ENCODE measurements at regions not wholly inside any gene's neighbourhood (a gene's known extent, or its start where the extent isn't known, plus 50 kb on each side); places are given as distances from the start of the nearest gene placed in this dataset.

GRCh38 chr21:23718446-23719285 is 1888.6 kb downstream of the MRPL39 start:
- no peak overlapping the region for H3K9ac ChIP-seq (ENCODE audit: low read depth, low read length)
- no peak overlapping the region for H4K5ac ChIP-seq (ENCODE audit: low read depth, low read length)
- no peaks in the 10 kb centered on the region for H4K20me1 ChIP-seq (ENCODE audit: insufficient read depth, low read length)
- H3K4me2 ChIP-seq (ENCODE audit: low read depth, low read length), result no peak overlapping the region
- in situ Hi-C loops (cut with MboI; ENCODE audit: low sequenced_read_pairs), result no loop called here
- H2AFZ ChIP-seq (replicated peaks; ENCODE audit: low read length, poor library complexity), result no peak overlapping the region
- CTCF ChIA-PET, result interaction anchor here (0.6 kb wide), 1 partner anchor 1382 kb away, joined by 3 read pairs; no protein-coding TSS in a partner anchor
- H3K4me1 ChIP-seq (ENCODE audit: control insufficient read depth, insufficient read depth, low read length), result no peaks in the 10 kb centered on the region
- no peak overlapping the region for H2BK15ac ChIP-seq (ENCODE audit: low read depth, low read length)
- H2BK120ac ChIP-seq (ENCODE audit: low read depth, low read length), result no peak overlapping the region
- no peak overlapping the region for H3K56ac ChIP-seq (ENCODE audit: extremely low read depth, insufficient read depth, low read length)
- peaks cover 6% of the 10 kb centered on the region for H3K9me3 ChIP-seq (ENCODE audit: control insufficient read depth, insufficient read depth, low read length)
- no peaks in the 10 kb centered on the region for H3K9me1 ChIP-seq (ENCODE audit: insufficient read depth, low read length)
- no peak for TF ChIP-seq NFE2L2 (IDR thresholded peaks at IDR 0.05; ENCODE audit: low read depth, low read length)
- TF ChIP-seq MAFK (IDR thresholded peaks at IDR 0.05; ENCODE audit: low read depth, low read length), result no peak
- TF ChIP-seq MAZ (IDR thresholded peaks at IDR 0.05; ENCODE audit: borderline replicate concordance, low read depth, low read length), result no peak
- TF ChIP-seq CTCF (conservative IDR thresholded peaks at IDR 0.05; ENCODE audit: low read depth, low read length), result no peak
- no peak for TF ChIP-seq RFX5 (IDR thresholded peaks at IDR 0.05; ENCODE audit: low read depth, low read length)
- TF ChIP-seq RCOR1 (IDR thresholded peaks at IDR 0.05; ENCODE audit: insufficient replicate concordance, low read length), result no peak
- TF ChIP-seq FOS (IDR thresholded peaks at IDR 0.05; ENCODE audit: low read depth, low read length), result no peak
- TF ChIP-seq CHD1 (IDR thresholded peaks at IDR 0.05; ENCODE audit: low read depth, low read length), result no peak
- TF ChIP-seq MXI1 (IDR thresholded peaks at IDR 0.05; ENCODE audit: borderline replicate concordance, low read depth, low read length), result no peak
- TF ChIP-seq, protein P1, sequence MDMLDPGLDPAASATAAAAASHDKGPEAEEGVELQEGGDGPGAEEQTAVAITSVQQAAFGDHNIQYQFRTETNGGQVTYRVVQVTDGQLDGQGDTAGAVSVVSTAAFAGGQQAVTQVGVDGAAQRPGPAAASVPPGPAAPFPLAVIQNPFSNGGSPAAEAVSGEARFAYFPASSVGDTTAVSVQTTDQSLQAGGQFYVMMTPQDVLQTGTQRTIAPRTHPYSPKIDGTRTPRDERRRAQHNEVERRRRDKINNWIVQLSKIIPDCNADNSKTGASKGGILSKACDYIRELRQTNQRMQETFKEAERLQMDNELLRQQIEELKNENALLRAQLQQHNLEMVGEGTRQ (IDR thresholded peaks at IDR 0.05; ENCODE audit: low read depth, low read length), result no peak
- no peak for TF ChIP-seq RAD21 (IDR thresholded peaks at IDR 0.05; ENCODE audit: low read length)
- TF ChIP-seq SMC3 (IDR thresholded peaks at IDR 0.05; ENCODE audit: low read depth, low read length), result no peak
- dilution Hi-C loops (cut with HindIII; ENCODE audit: low sequenced_read_pairs, unreplicated experiment), result no loop called here
- no peak overlapping the region for H3K23ac ChIP-seq (ENCODE audit: low read depth, low read length)
- no peak for DNase-seq
- H3K4ac ChIP-seq (ENCODE audit: low read depth, low read length), result no peak overlapping the region
- no peak overlapping the region for H3K27ac ChIP-seq (ENCODE audit: insufficient read depth, low read length)
- 20% methylated on average over 2 of the region's 6 CpGs; no CpG with 5 or more reads in 1 of the 2 experiments for whole genome bisulfite sequencing, 2 experiments (ENCODE audit: extremely low coverage in 2 of 2, insufficient read length in 1 of 2)
- no peak overlapping the region for H2BK20ac ChIP-seq (ENCODE audit: low read depth, low read length)
- no peak overlapping the region for H2BK5ac ChIP-seq (ENCODE audit: low read depth, low read length, poor library complexity, severe bottlenecking)
- no peak overlapping the region for H2AK9ac ChIP-seq (replicated peaks; ENCODE audit: low read depth, low read length, poor library complexity)
- no peak overlapping the region for H3K14ac ChIP-seq (replicated peaks; ENCODE audit: low read depth, low read length)
- intact Hi-C loops (cut with micrococcal nuclease), result no loop called here
- H3K36me3 ChIP-seq (ENCODE audit: control insufficient read depth, insufficient read depth, low read length), result no peaks in the 10 kb centered on the region
- H4K91ac ChIP-seq (ENCODE audit: insufficient read depth, low read depth, low read length), result no peak overlapping the region
- no peak for ATAC-seq (ENCODE audit: low read depth)
- no TSS peak for BruUV-seq (replicated peaks)
- H4K8ac ChIP-seq (ENCODE audit: low read depth in 2 of 2, low read length in 2 of 2), result no peak overlapping the region
- POLR2A ChIA-PET (ENCODE audit: unreplicated experiment), result no interaction called here
- H2AK5ac ChIP-seq (ENCODE audit: low read depth, low read length), result no peak overlapping the region
- H3K27me3 ChIP-seq (ENCODE audit: control insufficient read depth, insufficient read depth, low read length), result no peaks in the 10 kb centered on the region
- no peak overlapping the region for H3K4me3 ChIP-seq (ENCODE audit: insufficient read depth, low read depth, low read length)
- no peaks in the 10 kb centered on the region for H3K79me1 ChIP-seq (ENCODE audit: low read depth in 1 of 2, low read length in 2 of 2)
- H3K18ac ChIP-seq (ENCODE audit: low read depth, low read length), result no peak overlapping the region

All from IMR-90 (cell line).